Tibial artery (tissue), 4 donors: ENCODE measurements at regions not wholly inside any gene's neighbourhood (a gene's known extent, or its start where the extent isn't known, plus 50 kb on each side); places are given as distances from the start of the nearest gene placed in this dataset.

Experiments
- DNase-seq, 2 donors: peaks; one replicate each; pipeline ENCODE4 v3.0.0-alpha.2; 2019
- H3K27ac ChIP-seq, 2 donors: fragments of 200-600 bp; sonication (generic) in 1 of 2; 1 replicate in 1 of 2; 2 replicates in 1 of 2; pipeline ENCODE4 v1.5.1; 2018 to 2019; ENCODE audit warnings: mild to moderate bottlenecking in 1 of 2
- H3K27me3 ChIP-seq, 2 donors: fragments of 200-600 bp; sonication (generic) in 1 of 2; one replicate each; pipeline versions ENCODE4 v1.5.1 to v1.6.0; 2016 to 2019
- H3K36me3 ChIP-seq, 3 donors: fragments of 200-600 bp; sonication (generic) in 2 of 3; one replicate each; pipeline ENCODE4 v1.5.1; 2016 to 2019; ENCODE audit warnings: mild to moderate bottlenecking in 2 of 3
- H3K4me1 ChIP-seq, 4 donors: fragments of 200-600 bp; sonication (generic) in 2 of 4; 1 replicate in 3 of 4; 2 replicates in 1 of 4; pipeline ENCODE4 v1.5.1; 2016 to 2019
- H3K4me3 ChIP-seq, 2 donors: fragments of 200-600 bp; sonication (generic) in 1 of 2; 1 replicate in 1 of 2; 2 replicates in 1 of 2; pipeline ENCODE4 v1.5.1; 2018 to 2019; ENCODE audit warnings: mild to moderate bottlenecking in 2 of 2
- H3K9me3 ChIP-seq, 3 donors: fragments of 200-600 bp; sonication (generic) in 1 of 3; one replicate each; pipeline ENCODE4 v1.5.1; 2016 to 2019
- CTCF ChIP-seq, 2 experiments: fragments of 200-600 bp in 1 of 2; fragments of 450-650 bp in 1 of 2; IDR thresholded peaks; one replicate each; pipeline ENCODE4 v1.5.1; 2017 to 2019; ENCODE audit warnings: antibody characterized with exemption in 2 of 2, mild to moderate bottlenecking in 1 of 2, moderate library complexity in 1 of 2
- intact Hi-C: fragments of 100-400 bp; cut with DNase I; formaldehyde crosslinking; loops from one replicate; pipeline ENCODE4 v1.15.0; 2023; ENCODE audit warnings: low total_unique reads

DNA sequence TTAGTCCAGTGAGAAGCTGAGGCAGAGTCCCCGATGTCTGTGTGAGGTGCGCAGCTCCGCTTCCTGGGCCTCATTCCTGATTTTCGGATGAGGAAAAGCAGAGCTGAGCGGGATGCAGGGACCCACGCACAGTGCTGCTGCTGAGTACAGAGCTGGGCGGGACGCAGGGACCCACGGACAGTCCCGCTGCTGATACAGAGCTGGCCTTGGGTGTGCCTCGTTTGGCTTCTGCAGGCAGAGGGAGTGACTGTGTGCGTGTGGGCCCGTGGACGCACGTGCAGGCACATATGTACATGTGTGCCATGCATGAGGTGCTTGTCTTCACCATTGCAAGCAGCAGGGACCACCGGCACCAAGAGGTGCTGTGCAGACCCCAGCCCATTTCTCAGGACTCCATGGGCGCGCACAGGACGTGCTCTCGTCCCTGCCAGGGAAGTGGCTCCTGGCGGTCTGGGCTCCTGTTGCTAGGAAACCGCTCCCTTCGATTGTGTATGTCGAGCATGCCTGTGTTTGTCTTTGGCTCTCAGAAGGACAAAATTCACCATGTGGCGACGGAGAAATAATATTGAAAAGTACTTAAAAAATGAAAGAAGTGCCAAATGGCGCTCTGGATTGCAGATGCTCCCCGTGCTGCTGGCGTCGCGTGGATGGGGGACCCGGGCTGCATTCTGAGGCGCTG is 303.8 kb upstream of the MKI67 start:
- Histone ChIP-seq H3K9me3 (no peaks in the 10 kb centered on the region), H3K4me1 (no peaks in the 10 kb centered on the region), H3K27me3 (peaks cover 0 to 5% of the 10 kb centered on the region in 2 donors), H3K4me3 (no peak overlapping the region), H3K36me3 (no peaks in the 10 kb centered on the region), H3K27ac (no peak overlapping the region)
- no peak for DNase-seq
- TF ChIP-seq CTCF (IDR thresholded peaks at IDR 0.05) = no peak
- intact Hi-C loops = no loop called here

DNA sequence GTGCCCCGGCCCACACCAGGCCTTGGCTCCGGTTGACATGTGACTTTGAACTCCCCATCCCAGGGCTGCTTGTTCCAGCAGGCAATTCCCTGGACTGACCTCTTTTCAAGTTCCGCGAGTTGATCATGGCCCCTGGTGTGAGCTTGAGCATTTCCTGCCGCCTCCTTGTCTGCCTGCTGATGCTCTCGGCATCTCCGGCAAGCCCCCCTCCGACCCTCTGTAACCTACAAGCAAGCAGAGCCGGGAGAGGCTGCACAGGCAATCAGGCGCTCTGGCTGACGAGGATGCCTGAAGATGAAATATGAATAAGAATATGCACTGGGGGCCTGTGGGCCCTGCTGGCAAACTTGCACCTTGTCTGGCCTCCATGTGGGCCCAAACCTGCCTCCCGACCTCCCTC is 304.9 kb upstream of the MKI67 start:
- Histone ChIP-seq H3K4me3 (no peak overlapping the region), H3K9me3 (no peaks in the 10 kb centered on the region), H3K36me3 (no peaks in the 10 kb centered on the region), H3K27me3 (peaks cover 0 to 5% of the 10 kb centered on the region in 2 donors), H3K4me1 (no peaks in the 10 kb centered on the region), H3K27ac (no peak overlapping the region)
- DNase-seq = no peak
- TF ChIP-seq CTCF (IDR thresholded peaks at IDR 0.05) = no peak
- intact Hi-C loops = no loop called here

- DNase-seq = no peak
- no peaks in the 10 kb centered on the region for H3K36me3 ChIP-seq
- no peaks in the 10 kb centered on the region for H3K4me1 ChIP-seq
- TF ChIP-seq CTCF (IDR thresholded peaks at IDR 0.05) = no peak
- peaks cover 0 to 5% of the 10 kb centered on the region in 2 donors for H3K27me3 ChIP-seq
- no peaks in the 10 kb centered on the region for H3K9me3 ChIP-seq
- H3K27ac ChIP-seq = no peak overlapping the region
- H3K4me3 ChIP-seq = no peak overlapping the region
- intact Hi-C loops = no loop called here
Measured at GRCh38 chr10:128431506-128431905, 305.3 kb upstream of the MKI67 start.

- Histone ChIP-seq H3K27me3 (peaks cover 0 to 5% of the 10 kb centered on the region in 2 donors), H3K4me3 (no peak overlapping the region), H3K4me1 (no peaks in the 10 kb centered on the region), H3K9me3 (no peaks in the 10 kb centered on the region), H3K27ac (no peak overlapping the region), H3K36me3 (no peaks in the 10 kb centered on the region)
- intact Hi-C loops = no loop called here
- no peak for DNase-seq
- TF ChIP-seq CTCF (IDR thresholded peaks at IDR 0.05) = no peak
Measured at GRCh38 chr10:128432011-128432410, 305.8 kb upstream of the MKI67 start.

DNA sequence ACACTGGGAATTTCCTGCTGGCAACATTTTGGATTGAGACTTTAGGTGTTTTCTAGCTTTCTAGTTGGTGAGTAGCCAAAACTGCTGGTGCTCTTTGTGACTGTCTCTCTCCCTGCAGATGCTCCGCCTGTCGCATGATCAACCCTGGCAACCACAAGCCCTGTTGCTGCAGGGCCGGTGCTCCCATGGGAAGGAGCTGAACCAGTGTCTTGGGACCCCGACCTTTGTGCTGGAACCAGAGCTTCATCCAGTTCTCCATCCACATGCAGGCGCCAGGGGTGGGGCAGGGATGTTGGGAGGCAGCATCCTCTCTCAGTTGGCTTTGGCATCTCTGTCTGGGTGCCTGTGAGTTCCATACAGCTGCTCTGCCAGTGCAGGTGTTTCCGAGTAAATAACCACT is 306.2 kb upstream of the MKI67 start:
- DNase-seq = no peak
- Histone ChIP-seq H3K4me3 (no peak overlapping the region), H3K36me3 (no peaks in the 10 kb centered on the region), H3K9me3 (no peaks in the 10 kb centered on the region), H3K4me1 (no peaks in the 10 kb centered on the region), H3K27me3 (peaks cover 0 to 5% of the 10 kb centered on the region in 2 donors), H3K27ac (no peak overlapping the region)
- intact Hi-C loops = no loop called here
- TF ChIP-seq CTCF (IDR thresholded peaks at IDR 0.05) = no peak

DNA sequence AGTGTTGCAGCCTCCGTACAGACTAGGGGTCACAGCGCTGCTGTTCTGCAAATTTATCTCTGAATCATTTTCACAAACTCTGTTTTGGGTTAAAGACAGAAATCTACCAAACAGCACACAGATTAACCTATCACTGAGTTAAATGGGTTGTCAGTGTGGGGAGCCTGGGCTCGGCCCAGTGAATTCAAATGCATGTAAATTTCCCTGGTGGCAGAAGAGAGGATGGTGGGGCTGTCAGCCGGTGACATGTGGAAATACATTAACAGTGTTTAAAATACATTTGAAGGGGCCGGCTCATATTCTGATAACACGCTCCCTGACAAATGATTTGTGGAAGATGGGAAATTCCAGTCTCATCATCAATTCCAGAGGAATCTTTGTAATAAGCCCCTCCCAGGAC is 309.6 kb upstream of the MKI67 start:
- peaks cover 0 to 5% of the 10 kb centered on the region in 2 donors for H3K27me3 ChIP-seq
- H3K4me3 ChIP-seq = no peak overlapping the region
- TF ChIP-seq CTCF (IDR thresholded peaks at IDR 0.05) = no peak
- H3K4me1 ChIP-seq = no peaks in the 10 kb centered on the region
- no peaks in the 10 kb centered on the region for H3K9me3 ChIP-seq
- H3K36me3 ChIP-seq = no peaks in the 10 kb centered on the region
- no peak for DNase-seq
- H3K27ac ChIP-seq = no peak overlapping the region
- intact Hi-C loops = no loop called here
